Adrenal gland (tissue), 5 donors: ENCODE measurements at regions not wholly inside any gene's neighbourhood (a gene's known extent, or its start where the extent isn't known, plus 50 kb on each side); places are given as distances from the start of the nearest gene placed in this dataset.

Experiments used
- CTCF ChIP-seq, 6 experiments: fragments of 450-650 bp in 4 of 6; fragments of 200-600 bp in 2 of 6; sonication (generic) in 1 of 6; IDR thresholded peaks; 1 replicate in 5 of 6; 2 replicates in 1 of 6; pipeline versions ENCODE4 v1.5.1 to v1.8.0; 2016 to 2021; ENCODE audit warnings: antibody characterized with exemption in 6 of 6, mild to moderate bottlenecking in 2 of 6, moderate library complexity in 1 of 6
- POLR2A ChIP-seq, 2 donors: fragments of 450-650 bp; IDR thresholded peaks; one replicate each; pipeline ENCODE4 v1.6.1; 2017; ENCODE audit warnings: antibody characterized with exemption in 2 of 2, mild to moderate bottlenecking in 2 of 2, moderate library complexity in 1 of 2
- donor health status: DM: no; HTN: no; CAD: no.

- no peak for TF ChIP-seq CTCF (IDR thresholded peaks at IDR 0.05)
- no peak for TF ChIP-seq POLR2A (IDR thresholded peaks at IDR 0.05)
Observed at GRCh38 chr14:96149131-96149530, 55.5 kb upstream of the BDKRB2 start.
